ENCODE measurements at regions not wholly inside any gene's neighbourhood (a gene's known extent, or its start where the extent isn't known, plus 50 kb on each side); places are given as distances from the start of the nearest gene placed in this dataset.

DNA sequence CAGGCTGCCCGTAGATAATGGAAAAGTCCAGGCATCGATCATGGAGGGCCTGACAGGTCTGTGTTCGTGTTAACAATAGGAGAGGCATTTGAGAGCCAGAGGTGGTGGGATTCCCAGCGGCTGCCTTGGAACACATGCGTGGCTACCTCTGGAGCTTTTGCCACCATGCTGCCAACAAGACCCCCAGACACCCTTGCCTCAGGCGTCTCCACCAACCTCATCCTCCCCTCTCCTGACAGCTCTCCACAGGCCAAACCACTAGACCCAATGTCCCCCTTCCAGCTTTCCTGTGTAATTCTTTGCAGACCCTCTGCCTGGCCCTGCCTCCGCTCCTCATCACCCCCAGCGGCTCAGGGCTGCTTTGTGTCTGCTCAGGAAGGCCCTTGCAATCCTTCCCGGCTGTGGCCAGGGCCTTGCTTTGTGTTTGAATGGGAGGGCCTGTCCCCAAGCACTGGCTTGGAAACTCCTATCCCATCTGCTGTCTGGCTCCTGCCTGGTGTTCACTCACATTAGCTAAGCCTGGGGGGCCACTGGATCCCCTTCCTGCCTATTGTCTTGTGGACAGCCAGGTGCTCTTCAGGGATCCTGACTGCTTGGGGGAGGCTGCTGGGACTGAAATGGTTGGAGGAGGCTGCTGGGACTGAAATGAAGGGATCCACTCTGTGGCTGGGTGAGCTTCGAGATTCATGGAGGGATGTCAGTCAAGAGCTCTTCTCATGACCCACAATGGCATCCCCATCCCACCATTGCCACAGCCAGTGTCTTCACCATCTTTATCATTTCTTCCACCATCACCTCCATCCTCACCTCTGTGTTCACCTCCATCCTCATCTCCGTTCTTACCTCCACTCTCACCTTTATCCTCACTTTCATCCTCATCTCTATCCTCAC, 60.8 kb upstream of the ELN start:
- Histone ChIP-seq H3K4me2 (ENCODE audit: insufficient read depth, low read length) (no peak overlapping the region), H4K20me1 (replicated peaks; ENCODE audit: control insufficient read depth, insufficient read depth, low read length) (no peaks in the 10 kb centered on the region), H3K4me3 (no peak overlapping the region), H3K27me3 (ENCODE audit: control insufficient read depth in 2 of 2, insufficient read depth in 2 of 2, low read length in 2 of 2) (peaks cover 2 to 20% of the 10 kb centered on the region in 2 experiments; a peak in 4 of 5 replicates), H3K4me1 (replicated peaks in 1 of 2; ENCODE audit: control insufficient read depth in 2 of 2, insufficient read depth in 2 of 2, low read length in 2 of 2) (no peaks in the 10 kb centered on the region), H3K79me2 (ENCODE audit: control insufficient read depth, insufficient read depth, low read length) (no peaks in the 10 kb centered on the region), H3K9me1 (ENCODE audit: control insufficient read depth, insufficient read depth, low read length) (no peaks in the 10 kb centered on the region), H3K9me3 (replicated peaks; ENCODE audit: control insufficient read depth, insufficient read depth, low read depth, low read length) (peaks cover 4% of the 10 kb centered on the region; the same call in 1 of the 2 replicates), H3K27ac (ENCODE audit: extremely low read depth, low read depth, low read length) (no peak overlapping the region), H3K9ac (ENCODE audit: insufficient read depth in 1 of 2, low read depth in 2 of 2, low read length in 2 of 2) (no peak overlapping the region), H3K36me3 (ENCODE audit: control insufficient read depth, insufficient read depth, low read length) (no peaks in the 10 kb centered on the region), H2AFZ (ENCODE audit: low read depth, low read length) (no peak overlapping the region)
- ChIA-PET POLR2A (no interaction called here), CTCF (ENCODE audit: low intra/inter-chr PET ratio) (no interaction called here)
- no peak for DNase-seq (ENCODE audit: extremely low read depth in 1 of 4, low spot score in 3 of 4)
- ATAC-seq = no peak
- no peak for FAIRE-seq
- in situ Hi-C loops (cut with MboI) = no loop called here
- intact Hi-C loops (cut with micrococcal nuclease) = no loop called here
- WGBS (ENCODE audit: insufficient coverage, low coverage, missing lambda C conversion rate) = 20% methylated on average over 11 of the region's 11 CpGs
- TF ChIP-seq HNRNPL (IDR thresholded peaks at IDR 0.05; ENCODE audit: low read depth, low read length) (no peak), NR3C1 (CRISPR knock-in tag; IDR thresholded peaks at IDR 0.05) (no peak), IFI16 (CRISPR knock-in tag; IDR thresholded peaks at IDR 0.05) (no peak), FOXM1 (IDR thresholded peaks at IDR 0.05; ENCODE audit: low read depth) (no peak), FOXM1 (CRISPR knock-in tag; IDR thresholded peaks at IDR 0.05; ENCODE audit: low read depth) (no peak), ARHGAP35 (IDR thresholded peaks at IDR 0.05; ENCODE audit: partially characterized antibody) (no peak), SAFB (IDR thresholded peaks at IDR 0.05; ENCODE audit: borderline replicate concordance, low read depth, low read length) (no peak), FOS (IDR thresholded peaks at IDR 0.05; ENCODE audit: extremely low read depth, insufficient read length) (no peak), ZNF347 (CRISPR knock-in tag; IDR thresholded peaks at IDR 0.05; ENCODE audit: low read depth) (no peak), NRF1 (conservative IDR thresholded peaks at IDR 0.05 in 1 of 2, IDR thresholded peaks at IDR 0.05 in 1 of 2) (no peak)
- TF ChIP-seq, protein P1, sequence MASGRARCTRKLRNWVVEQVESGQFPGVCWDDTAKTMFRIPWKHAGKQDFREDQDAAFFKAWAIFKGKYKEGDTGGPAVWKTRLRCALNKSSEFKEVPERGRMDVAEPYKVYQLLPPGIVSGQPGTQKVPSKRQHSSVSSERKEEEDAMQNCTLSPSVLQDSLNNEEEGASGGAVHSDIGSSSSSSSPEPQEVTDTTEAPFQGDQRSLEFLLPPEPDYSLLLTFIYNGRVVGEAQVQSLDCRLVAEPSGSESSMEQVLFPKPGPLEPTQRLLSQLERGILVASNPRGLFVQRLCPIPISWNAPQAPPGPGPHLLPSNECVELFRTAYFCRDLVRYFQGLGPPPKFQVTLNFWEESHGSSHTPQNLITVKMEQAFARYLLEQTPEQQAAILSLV (tag; IDR thresholded peaks at IDR 0.05) = no peak
- no TSS peak for BruUV-seq (replicated peaks)
